ENCODE measurements at regions not wholly inside any gene's neighbourhood (a gene's known extent, or its start where the extent isn't known, plus 50 kb on each side); places are given as distances from the start of the nearest gene placed in this dataset.

DNA sequence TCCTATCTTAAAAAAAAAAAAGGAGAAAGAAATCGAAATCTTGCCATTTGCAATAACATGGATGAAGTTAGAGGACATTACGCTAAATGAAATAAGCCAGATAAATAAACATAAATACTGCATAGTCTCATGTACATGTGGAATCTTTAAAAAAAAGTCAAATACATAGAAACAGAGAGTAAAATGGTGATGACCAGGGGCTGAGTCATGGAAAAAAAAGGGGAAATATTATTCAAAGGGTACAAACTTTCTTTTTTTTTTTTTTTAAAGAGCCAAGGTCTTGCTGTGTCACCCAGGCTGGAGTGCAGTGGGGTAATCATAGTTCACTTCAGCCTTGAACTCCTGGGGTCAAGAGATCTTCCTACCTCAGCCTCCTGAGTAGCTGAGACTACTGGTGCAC, 310.1 kb downstream of the ZNF608 start:
- H3K27me3 Mint-ChIP-seq (ENCODE audit: low read depth): no peaks in the 10 kb centered on the region
- no peak overlapping the region for H3K4me3 Mint-ChIP-seq
- no peak for DNase-seq (ENCODE audit: low spot score in 2 of 2, unreplicated experiment in 2 of 2)
- H3K4me1 Mint-ChIP-seq: peaks cover 4% of the 10 kb centered on the region
- peaks cover 2% of the 10 kb centered on the region for H3K36me3 Mint-ChIP-seq
- TF ChIP-seq, protein P1, sequence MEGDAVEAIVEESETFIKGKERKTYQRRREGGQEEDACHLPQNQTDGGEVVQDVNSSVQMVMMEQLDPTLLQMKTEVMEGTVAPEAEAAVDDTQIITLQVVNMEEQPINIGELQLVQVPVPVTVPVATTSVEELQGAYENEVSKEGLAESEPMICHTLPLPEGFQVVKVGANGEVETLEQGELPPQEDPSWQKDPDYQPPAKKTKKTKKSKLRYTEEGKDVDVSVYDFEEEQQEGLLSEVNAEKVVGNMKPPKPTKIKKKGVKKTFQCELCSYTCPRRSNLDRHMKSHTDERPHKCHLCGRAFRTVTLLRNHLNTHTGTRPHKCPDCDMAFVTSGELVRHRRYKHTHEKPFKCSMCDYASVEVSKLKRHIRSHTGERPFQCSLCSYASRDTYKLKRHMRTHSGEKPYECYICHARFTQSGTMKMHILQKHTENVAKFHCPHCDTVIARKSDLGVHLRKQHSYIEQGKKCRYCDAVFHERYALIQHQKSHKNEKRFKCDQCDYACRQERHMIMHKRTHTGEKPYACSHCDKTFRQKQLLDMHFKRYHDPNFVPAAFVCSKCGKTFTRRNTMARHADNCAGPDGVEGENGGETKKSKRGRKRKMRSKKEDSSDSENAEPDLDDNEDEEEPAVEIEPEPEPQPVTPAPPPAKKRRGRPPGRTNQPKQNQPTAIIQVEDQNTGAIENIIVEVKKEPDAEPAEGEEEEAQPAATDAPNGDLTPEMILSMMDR (IDR thresholded peaks at IDR 0.05; ENCODE audit: unreplicated experiment): no peak
- peaks cover 41% of the 10 kb centered on the region for H3K9me3 Mint-ChIP-seq
- no peak overlapping the region for H3K27ac Mint-ChIP-seq

DNA sequence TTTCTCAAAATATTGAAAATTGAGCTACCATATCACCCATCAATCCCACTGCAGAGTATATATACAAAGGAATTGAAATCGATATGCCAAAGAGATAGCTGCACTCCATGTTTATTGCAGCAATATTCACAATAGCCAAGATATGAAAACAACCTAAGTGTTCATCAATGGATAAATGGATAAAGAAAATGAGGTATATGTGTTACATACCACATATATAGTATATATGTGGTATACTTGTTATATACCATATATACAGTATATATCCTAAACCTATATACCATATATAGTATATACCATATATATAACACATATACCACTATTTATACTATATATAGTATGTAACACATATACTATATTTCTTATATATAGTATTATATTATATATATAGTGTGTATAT, 313.3 kb downstream of the ZNF608 start:
- TF ChIP-seq, protein P1 (IDR thresholded peaks at IDR 0.05; ENCODE audit: unreplicated experiment): no peak
- no peaks in the 10 kb centered on the region for H3K4me1 Mint-ChIP-seq
- H3K27ac Mint-ChIP-seq: no peak overlapping the region
- H3K27me3 Mint-ChIP-seq (ENCODE audit: low read depth): no peaks in the 10 kb centered on the region
- H3K4me3 Mint-ChIP-seq: no peak overlapping the region
- DNase-seq (ENCODE audit: low spot score in 2 of 2, unreplicated experiment in 2 of 2): no peak
- peaks cover 2% of the 10 kb centered on the region for H3K36me3 Mint-ChIP-seq
- H3K9me3 Mint-ChIP-seq: peaks cover 59% of the 10 kb centered on the region

DNA sequence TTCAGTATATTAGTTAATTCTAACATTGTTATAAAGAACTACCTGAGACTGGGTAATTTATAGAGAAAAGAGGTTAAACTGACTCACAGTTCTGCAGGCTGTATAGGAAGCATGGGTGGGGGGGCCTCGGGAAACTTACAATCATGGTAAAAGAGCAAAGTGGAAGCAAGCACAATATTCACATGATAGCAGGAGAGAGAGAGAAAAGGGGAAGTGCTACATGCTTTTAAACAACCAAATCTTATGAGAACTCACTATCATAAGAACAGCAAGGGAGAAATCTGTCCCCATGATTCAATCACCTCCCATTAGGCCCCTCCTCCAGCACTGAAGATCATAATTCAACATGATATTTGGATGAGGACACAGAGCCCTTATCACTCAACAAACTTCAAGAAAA, 324.9 kb downstream of the ZNF608 start:
- no peaks in the 10 kb centered on the region for H3K27me3 Mint-ChIP-seq (ENCODE audit: low read depth)

DNA sequence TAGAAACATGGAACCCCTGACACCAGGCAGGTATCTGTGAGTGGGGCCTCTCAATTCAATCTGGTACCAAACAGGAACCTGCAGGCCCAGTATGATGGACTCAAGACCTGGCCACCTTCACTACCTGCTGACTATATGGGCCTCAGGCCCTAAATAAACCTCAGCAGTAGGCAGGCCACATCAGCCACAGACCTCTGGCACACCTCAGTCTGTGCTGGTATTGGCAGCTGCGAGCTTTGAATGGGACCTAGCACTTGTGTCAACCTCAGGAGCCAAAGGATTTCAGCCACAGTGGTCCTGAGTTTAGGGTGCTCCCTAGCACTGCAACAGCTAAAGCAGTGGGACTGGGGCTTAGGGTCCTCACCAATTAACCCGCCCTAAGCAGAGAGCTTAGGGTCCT, 325.5 kb downstream of the ZNF608 start:
- Mint-ChIP-seq H3K4me1 (no peaks in the 10 kb centered on the region), H3K27ac (no peak overlapping the region), H3K36me3 (peaks cover 25% of the 10 kb centered on the region), H3K27me3 (ENCODE audit: low read depth) (no peaks in the 10 kb centered on the region), H3K4me3 (no peak overlapping the region), H3K9me3 (peaks cover 34% of the 10 kb centered on the region)
- DNase-seq (ENCODE audit: low spot score in 2 of 2, unreplicated experiment in 2 of 2): no peak
- TF ChIP-seq, protein P1 (IDR thresholded peaks at IDR 0.05; ENCODE audit: unreplicated experiment): no peak

More for the DNA sequence above, 324.9 kb downstream of the ZNF608 start:
- TF ChIP-seq, protein P1 (IDR thresholded peaks at IDR 0.05; ENCODE audit: unreplicated experiment): no peak
- Mint-ChIP-seq H3K4me1 (no peaks in the 10 kb centered on the region), H3K9me3 (peaks cover 39% of the 10 kb centered on the region), H3K36me3 (peaks cover 26% of the 10 kb centered on the region), H3K4me3 (no peak overlapping the region), H3K27ac (no peak overlapping the region)
- DNase-seq (ENCODE audit: low spot score in 2 of 2, unreplicated experiment in 2 of 2): no peak

DNA sequence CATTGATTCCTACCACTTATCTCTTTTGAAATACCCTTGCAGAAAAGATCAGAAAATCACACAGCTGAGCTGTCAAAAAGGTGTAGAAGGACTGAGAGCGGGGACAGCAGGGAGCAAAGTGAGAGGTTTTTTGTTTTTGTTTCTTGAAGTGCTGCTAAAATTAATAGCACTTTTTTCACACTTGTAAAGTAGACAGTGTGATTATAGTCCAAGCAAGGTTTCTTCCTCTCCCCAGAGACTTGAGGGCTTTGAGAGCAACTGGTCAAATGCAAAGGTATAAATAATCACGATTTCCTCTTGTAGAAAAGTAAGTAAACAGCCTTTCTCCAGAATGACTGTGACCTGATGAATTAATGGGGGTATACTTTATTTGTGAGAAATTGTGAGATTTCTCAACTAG, 326.9 kb downstream of the ZNF608 start:
- TF ChIP-seq, protein P1 (IDR thresholded peaks at IDR 0.05; ENCODE audit: unreplicated experiment): no peak
- H3K4me3 Mint-ChIP-seq: no peak overlapping the region

DNA sequence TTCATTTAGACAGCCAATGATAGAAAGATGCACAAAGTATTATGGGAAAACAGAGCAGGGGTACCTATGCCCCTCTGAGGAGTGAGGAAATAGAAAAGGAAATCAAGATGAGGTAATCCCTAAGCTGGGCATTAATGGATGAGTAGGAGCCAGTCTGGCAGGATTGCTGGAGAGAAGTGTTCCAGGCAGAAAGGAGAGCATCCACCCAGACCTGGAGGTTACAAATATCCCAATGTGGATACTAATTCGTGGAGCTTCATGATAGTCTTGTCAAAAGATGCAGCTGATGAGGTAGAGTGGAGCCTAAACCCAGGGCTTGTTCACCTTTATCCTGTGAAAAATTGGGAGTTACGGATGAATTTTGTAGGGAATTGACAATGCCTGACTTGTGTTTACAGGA, 328.0 kb downstream of the ZNF608 start:
- TF ChIP-seq, protein P1 (IDR thresholded peaks at IDR 0.05; ENCODE audit: unreplicated experiment): no peak
- no peaks in the 10 kb centered on the region for H3K4me1 Mint-ChIP-seq
- DNase-seq (ENCODE audit: low spot score in 2 of 2, unreplicated experiment in 2 of 2): no peak
- peaks cover 17% of the 10 kb centered on the region for H3K9me3 Mint-ChIP-seq
- no peak overlapping the region for H3K27ac Mint-ChIP-seq
- H3K27me3 Mint-ChIP-seq (ENCODE audit: low read depth): no peaks in the 10 kb centered on the region
- H3K4me3 Mint-ChIP-seq: no peak overlapping the region
- H3K36me3 Mint-ChIP-seq: peaks cover 9% of the 10 kb centered on the region

More for the DNA sequence above, 326.9 kb downstream of the ZNF608 start:
- Mint-ChIP-seq H3K36me3 (peaks cover 14% of the 10 kb centered on the region), H3K27me3 (ENCODE audit: low read depth) (no peaks in the 10 kb centered on the region), H3K9me3 (peaks cover 22% of the 10 kb centered on the region), H3K27ac (no peak overlapping the region), H3K4me1 (no peaks in the 10 kb centered on the region)
- DNase-seq (ENCODE audit: low spot score in 2 of 2, unreplicated experiment in 2 of 2): no peak
